GM12891 (cell line): ENCODE measurements at regions not wholly inside any gene's neighbourhood (a gene's known extent, or its start where the extent isn't known, plus 50 kb on each side); places are given as distances from the start of the nearest gene placed in this dataset.

Experiments used
- PAX5 ChIP-seq: IDR thresholded peaks from 2 replicates; pipeline ENCODE4 v1.6.1; 2011; ENCODE audit warnings: low read length, moderate library complexity, mild to moderate bottlenecking; ENCODE audit not compliant: insufficient read depth, severe bottlenecking
- POLR2A ChIP-seq: IDR thresholded peaks from 2 replicates; pipeline ENCODE4 v1.6.1; 2011; ENCODE audit warnings: low read depth, low read length, control low read depth
- POLR2AphosphoS5 ChIP-seq: IDR thresholded peaks from 2 replicates; pipeline ENCODE4 v1.6.1; 2011; ENCODE audit warnings: low read depth, low read length, control low read depth
- POU2F2 ChIP-seq: IDR thresholded peaks from 2 replicates; pipeline ENCODE4 v1.6.1; 2011; ENCODE audit warnings: low read depth, mild to moderate bottlenecking, control low read depth, low read length, moderate library complexity

GRCh38 chr18:60049172-60049571 lies 149.4 kb downstream of the PMAIP1 start:
- TF ChIP-seq POLR2A (no peak), PAX5 (no peak), POLR2AphosphoS5 (no peak), POU2F2 (no peak)
